Endothelial cell of hepatic sinusoid (primary cell): ENCODE measurements at regions not wholly inside any gene's neighbourhood (a gene's known extent, or its start where the extent isn't known, plus 50 kb on each side); places are given as distances from the start of the nearest gene placed in this dataset.
"Not testable (repeated sequence)": the region's sequence is repeated elsewhere in the genome, so short reads cannot be mapped to it uniquely, and the experiment has no call there.

Experiments
- in situ Hi-C: cut with HindIII; loops from 2 replicates; pipeline ENCODE4 v1.10.0; 2017; ENCODE audit warnings: low sequenced_read_pairs

DNA sequence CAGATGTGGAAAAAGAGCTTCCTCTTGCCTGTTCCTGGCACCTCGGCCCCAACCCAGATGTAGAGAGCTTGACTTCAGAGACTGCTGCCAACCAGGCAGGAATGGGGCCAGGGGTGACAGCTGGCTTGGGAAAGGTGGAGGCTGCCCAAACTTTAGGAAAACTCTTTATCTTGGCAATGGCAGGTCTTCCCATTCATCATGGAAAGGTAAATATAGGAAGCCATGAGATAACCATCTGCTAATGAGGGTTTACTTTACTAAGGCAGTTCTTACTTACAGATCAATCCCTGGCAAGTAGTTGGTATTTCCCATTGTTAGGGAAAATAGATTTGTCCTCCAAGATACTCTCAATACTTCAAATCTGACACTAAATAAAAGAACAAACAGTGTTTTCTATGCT is 143.1 kb upstream of the NUDT4 start:
- in situ Hi-C loops = no loop called here

GRCh38 chr12:93235881-93236280 is 141.8 kb upstream of the NUDT4 start:
- in situ Hi-C loops = no loop called here

DNA sequence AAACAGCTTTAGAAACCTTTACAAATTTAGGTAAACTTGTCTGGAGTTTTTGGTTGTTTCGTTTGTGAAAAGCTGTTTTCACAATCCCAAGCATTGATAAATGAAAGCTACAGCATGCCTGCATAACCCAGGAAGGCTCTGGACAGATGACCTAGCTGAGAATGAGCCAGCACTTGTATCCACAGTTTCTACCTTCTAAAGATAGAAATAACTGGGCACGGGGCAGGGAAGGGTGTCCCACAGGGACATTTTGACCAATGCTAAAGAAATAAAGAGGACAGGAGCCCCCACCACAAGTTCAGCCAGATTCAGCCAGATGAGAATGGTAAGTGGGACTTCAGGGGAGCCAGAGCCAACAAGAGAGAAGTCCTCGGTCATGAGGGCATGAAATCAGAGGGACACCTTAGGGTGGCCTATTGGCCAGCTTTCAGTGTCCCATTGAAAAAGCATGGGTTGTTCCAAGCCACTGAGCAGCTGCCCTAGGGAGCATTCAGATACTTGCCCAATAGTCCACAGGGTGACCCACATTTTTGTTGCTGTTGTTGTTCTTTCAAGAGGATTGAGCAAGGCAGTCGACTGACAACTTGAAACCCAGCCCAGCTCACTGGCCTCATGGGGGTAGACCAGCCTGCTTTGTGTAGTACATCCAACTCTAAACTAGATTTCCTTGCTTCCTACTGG is 140.3 kb upstream of the NUDT4 start:
- in situ Hi-C loops = no loop called here

GRCh38 chr12:93238512-93239262 is 139.0 kb upstream of the NUDT4 start:
- in situ Hi-C loops = not testable (repeated sequence)

DNA sequence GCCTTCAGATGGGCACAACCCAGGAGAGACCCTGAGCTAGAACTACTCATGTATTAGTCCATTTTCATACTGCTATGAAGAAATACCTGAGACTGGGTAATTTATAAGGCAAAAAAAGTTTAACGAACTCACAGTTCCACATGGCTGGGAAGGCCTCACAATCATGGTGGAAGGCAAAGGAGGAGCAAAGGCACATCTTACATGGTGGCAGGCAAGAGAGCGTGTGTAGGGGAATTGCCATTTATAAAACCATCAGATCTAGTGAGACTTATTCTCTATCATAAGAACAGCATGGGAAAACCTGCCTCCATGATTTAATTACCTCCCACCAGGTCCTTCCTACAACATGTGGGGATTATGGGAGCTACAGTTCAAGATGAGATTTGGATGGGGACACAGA is 137.9 kb upstream of the NUDT4 start:
- in situ Hi-C loops = not testable (repeated sequence)

- in situ Hi-C loops = no loop called here
Observed at GRCh38 chr12:93242154-93242972, 135.4 kb upstream of the NUDT4 start.

GRCh38 chr12:93243382-93243688 is 134.4 kb upstream of the NUDT4 start:
- in situ Hi-C loops = no loop called here

- in situ Hi-C loops = no loop called here
Observed at GRCh38 chr12:93243689-93244513, 133.8 kb upstream of the NUDT4 start.

DNA sequence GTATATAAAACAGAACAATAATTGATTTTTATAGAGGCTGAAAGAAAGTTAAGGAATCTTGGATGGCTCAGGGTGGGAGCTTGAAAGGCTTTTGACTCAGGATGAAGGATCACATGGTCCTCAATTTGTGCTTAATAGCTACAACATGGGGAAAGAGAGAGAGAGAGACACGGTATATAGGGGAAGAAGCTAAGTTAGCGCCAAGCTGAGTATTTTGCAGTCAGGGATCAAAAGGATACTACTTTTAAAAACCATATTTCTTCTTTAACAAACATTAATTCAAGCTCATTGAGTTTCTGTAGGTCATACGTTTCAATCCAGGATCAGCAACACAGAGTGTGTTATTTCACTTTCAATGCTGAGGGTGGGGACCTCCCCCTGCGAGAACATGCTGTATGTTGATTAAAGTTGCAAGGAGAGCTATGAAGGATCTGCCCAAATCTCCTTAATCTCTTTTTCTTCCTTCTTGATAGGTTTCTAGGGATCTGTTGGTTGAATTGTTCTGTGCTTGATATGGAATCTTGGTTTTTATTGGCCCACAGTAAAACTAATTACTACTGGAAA is 133.1 kb upstream of the NUDT4 start:
- in situ Hi-C loops = no loop called here

- in situ Hi-C loops = no loop called here
Observed at GRCh38 chr12:93245543-93245942, 132.2 kb upstream of the NUDT4 start.

DNA sequence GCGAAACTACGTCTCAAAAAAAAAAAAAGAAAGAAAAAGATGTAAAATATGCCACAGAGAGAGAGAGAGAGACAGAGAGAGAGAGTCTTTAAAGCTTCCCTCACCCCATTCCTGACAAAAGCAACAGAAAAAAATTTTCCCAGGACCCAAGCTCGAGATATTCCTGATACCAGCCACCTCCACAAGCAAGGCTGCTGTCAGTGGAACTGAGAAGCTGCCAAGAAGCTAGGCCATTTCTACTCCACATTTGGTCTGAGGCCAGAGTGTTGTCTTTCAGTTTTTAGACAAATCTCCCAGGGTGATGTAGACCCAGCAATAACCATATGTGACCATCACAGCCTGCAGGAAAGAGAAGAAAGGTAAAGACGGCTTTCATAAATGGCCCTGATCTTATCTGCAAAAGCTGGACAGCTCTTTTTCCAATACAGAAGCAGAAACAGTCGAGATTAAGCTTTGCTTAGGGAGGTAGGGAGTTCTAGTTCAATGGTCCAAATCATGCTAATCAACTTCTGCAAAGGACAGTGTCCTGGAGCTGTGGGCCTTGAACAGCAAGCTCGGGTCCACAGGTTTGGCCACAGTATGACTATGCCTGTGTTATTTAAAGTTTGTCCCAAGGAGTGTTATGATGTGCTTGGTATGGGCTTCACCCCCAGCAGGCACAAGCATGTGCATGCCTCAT is 130.3 kb upstream of the NUDT4 start:
- in situ Hi-C loops = no loop called here

DNA sequence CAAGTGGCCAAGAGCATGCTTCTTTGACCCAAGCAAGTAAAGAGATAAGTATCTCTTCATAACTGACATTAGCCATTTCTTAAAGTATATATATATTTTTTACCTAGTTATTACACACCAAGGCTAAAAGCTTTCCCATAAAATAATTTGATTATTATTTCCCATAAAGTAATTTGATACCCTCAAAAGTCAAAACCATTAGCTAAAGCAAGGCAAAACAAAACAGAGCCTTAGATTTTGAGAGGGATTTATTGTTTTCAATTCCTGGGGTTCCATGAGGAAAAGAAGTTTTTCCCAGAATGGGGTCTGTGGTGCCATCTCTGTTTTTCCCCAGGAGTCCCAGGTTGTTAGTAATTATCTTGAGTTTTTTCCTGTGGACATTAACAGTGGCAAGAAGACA is 125.5 kb upstream of the NUDT4 start:
- in situ Hi-C loops = loop anchor here (5.0 to 10.0 kb wide), 2 partner anchors 45 to 113 kb away; no protein-coding TSS in a partner anchor

DNA sequence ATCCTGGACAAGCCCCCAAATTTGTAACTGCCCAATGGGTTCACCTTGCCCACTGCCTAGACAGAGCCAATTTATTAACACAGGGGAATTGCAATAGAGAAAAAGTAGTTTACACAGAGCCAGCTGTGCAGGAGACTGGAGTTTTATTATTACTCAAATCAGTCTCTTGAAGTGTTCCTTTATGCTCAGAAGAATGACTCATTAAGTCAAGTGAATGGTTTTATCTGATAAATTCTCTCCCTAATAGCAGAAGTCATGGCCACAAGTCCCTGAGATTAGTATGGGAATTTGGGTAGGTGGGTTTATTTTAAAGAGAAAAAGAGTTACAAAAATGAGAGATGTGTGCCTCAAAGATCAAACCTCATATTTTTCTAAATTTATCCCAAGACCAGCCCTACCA is 122.8 kb upstream of the NUDT4 start:
- in situ Hi-C loops = loop anchor here (5.0 to 10.0 kb wide), 2 partner anchors 42 to 110 kb away; no protein-coding TSS in a partner anchor

DNA sequence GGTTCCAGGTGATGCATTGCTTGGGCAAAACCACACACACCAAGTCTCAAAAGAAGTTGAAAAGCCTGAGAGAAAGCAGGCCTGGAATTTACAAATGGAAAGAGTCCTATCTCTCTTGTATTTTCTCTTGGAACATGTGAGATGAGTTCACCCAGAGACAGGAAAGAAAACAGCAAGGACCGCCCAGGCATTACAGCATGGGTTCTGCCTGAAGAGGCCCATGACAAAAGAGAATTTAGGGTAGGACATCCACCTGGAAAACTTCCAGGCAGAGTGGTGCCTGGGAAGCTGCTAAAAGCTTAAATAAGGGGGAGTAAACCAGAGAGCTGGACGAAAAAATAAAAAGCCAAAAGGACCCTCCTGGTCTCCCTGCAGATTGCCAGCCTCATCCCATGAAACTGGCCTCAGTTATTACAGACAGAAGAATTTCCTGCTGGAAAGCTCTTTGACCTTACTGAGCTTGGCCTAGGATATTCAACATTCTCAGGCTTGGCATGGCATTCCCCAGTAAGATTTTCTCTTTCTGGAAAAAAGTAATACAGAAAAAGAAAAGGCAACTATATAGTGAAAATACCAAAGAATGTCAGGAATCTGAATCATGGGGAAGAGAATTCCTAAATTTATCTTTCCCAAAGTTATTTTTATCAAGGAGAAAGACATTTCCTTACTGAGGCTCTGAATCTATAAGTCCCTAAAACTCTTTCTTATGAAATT is 121.3 kb upstream of the NUDT4 start:
- in situ Hi-C loops = loop anchor here (10.0 kb wide), 1 partner anchor 108 kb away; no protein-coding TSS in a partner anchor

DNA sequence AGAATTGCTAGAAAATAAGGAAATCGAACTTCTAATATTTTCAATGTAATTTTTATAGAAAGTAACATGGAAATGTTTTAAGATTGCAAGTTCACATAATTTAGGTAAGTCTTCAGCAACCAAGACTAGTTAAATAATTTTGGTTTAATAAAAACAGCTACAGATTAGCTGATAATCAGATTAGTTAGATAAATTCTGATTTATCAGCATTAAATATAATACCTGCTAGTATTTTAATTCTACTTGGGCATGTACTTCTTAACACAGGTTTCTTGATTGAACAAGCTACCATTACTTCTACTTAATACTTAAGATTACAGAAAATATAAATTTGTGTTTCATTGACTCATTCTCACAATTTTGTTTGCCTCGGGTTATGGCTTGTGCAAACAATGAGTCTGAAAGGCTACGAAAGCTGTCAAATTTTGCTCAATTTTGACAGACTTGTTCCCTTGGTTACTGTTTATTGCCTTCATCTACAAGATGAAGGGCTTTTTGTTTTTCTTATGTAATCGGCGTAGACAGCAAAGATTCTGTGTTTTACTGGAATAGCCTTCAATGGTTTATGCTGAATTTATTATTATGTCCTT is 116.1 kb upstream of the NUDT4 start:
- in situ Hi-C loops = no loop called here

- in situ Hi-C loops = no loop called here
Observed at GRCh38 chr12:93272997-93273396, 104.7 kb upstream of the NUDT4 start.

DNA sequence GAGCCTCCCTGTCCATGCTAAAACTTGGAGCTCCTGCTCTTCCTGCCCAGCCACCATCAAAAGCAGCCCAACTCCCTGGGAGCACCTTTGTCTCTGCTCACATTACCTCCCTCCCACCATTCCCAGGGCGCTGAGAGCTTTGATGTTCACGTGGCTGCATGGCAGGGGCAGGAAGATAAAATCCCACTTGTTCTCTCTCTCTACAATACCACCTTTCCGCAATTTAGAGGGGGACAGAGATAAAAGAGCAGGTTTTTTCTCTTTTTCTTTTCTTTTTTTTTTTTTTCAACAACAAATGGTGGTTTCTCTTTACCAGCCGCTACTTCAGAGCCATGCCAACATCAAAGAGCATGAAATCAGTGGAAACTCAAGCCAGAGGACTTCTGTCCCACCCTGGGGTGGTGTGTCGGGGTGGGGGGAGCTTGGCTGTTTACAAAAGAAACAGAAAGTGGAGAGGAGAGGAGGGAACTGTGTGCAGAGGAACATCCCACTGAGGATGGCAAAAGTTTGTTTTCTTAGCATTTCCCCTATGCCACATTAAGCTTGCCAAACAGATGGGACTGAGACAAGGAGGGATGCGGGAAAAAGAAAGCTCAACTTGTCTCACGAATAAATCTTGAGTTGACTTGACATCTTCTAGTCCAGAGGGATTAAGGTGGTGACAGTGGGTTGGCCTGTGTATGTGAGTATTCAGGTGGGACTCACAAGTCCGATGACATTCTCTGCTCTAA is 103.7 kb upstream of the NUDT4 start:
- in situ Hi-C loops = no loop called here

GRCh38 chr12:93274937-93275336 is 102.8 kb upstream of the NUDT4 start:
- in situ Hi-C loops = loop anchor here (5.0 kb wide), 1 partner anchor 87 kb away; no protein-coding TSS in a partner anchor
